ENCODE measurements at regions not wholly inside any gene's neighbourhood (a gene's known extent, or its start where the extent isn't known, plus 50 kb on each side); places are given as distances from the start of the nearest gene placed in this dataset.

GRCh38 chr1:201678264-201679101, 139.6 kb downstream of the NAV1 start:
- DNase-seq (ENCODE audit: low read depth), result no peak
- H3K4me3 ChIP-seq (ENCODE audit: low read depth, low read length), result no peak overlapping the region
- TF ChIP-seq MYC (IDR thresholded peaks at IDR 0.05; ENCODE audit: low read depth, low read length) (no peak), MAX (IDR thresholded peaks at IDR 0.05; ENCODE audit: low read depth, low read length) (no peak), POLR2A (IDR thresholded peaks at IDR 0.05; ENCODE audit: extremely low read depth, insufficient read length) (no peak)
- TF ChIP-seq, protein P1, sequence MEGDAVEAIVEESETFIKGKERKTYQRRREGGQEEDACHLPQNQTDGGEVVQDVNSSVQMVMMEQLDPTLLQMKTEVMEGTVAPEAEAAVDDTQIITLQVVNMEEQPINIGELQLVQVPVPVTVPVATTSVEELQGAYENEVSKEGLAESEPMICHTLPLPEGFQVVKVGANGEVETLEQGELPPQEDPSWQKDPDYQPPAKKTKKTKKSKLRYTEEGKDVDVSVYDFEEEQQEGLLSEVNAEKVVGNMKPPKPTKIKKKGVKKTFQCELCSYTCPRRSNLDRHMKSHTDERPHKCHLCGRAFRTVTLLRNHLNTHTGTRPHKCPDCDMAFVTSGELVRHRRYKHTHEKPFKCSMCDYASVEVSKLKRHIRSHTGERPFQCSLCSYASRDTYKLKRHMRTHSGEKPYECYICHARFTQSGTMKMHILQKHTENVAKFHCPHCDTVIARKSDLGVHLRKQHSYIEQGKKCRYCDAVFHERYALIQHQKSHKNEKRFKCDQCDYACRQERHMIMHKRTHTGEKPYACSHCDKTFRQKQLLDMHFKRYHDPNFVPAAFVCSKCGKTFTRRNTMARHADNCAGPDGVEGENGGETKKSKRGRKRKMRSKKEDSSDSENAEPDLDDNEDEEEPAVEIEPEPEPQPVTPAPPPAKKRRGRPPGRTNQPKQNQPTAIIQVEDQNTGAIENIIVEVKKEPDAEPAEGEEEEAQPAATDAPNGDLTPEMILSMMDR (IDR thresholded peaks at IDR 0.05; ENCODE audit: low read depth, low read length), result no peak

- no peak overlapping the region for H3K4me3 ChIP-seq (ENCODE audit: low read depth, low read length)
- TF ChIP-seq MAX (IDR thresholded peaks at IDR 0.05; ENCODE audit: low read depth, low read length) (no peak), POLR2A (IDR thresholded peaks at IDR 0.05; ENCODE audit: extremely low read depth, insufficient read length) (no peak), MYC (IDR thresholded peaks at IDR 0.05; ENCODE audit: low read depth, low read length) (no peak)
- TF ChIP-seq, protein P1 (IDR thresholded peaks at IDR 0.05; ENCODE audit: low read depth, low read length), result no peak
- DNase-seq (ENCODE audit: low read depth), result no peak
Observed at GRCh38 chr1:201681375-201681774, 142.4 kb downstream of the NAV1 start.

DNA sequence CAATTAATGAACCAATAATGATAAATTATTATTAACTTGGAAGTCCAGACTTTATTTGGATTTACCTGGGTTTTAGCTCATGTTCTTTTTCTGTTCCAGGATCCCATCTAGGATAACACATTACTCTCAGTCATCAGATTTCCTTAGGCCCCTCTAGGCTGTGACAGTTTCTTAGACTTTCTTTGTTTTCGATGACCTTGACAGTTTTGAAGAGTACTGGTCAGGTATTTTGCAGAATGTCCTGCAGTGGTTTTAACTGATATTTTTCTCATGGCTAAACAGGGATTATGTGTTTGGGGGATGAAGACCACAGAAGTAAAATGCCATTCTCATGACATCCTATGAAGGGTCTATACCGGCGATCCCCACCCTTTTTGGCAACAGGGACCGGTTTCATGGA, 144.0 kb downstream of the NAV1 start:
- H3K4me3 ChIP-seq (ENCODE audit: low read depth, low read length), result no peak overlapping the region
- no peak for DNase-seq (ENCODE audit: low read depth)
- TF ChIP-seq POLR2A (IDR thresholded peaks at IDR 0.05; ENCODE audit: extremely low read depth, insufficient read length), result no peak
- TF ChIP-seq MYC (IDR thresholded peaks at IDR 0.05; ENCODE audit: low read depth, low read length), result no peak
- no peak for TF ChIP-seq MAX (IDR thresholded peaks at IDR 0.05; ENCODE audit: low read depth, low read length)
- TF ChIP-seq, protein P1 (IDR thresholded peaks at IDR 0.05; ENCODE audit: low read depth, low read length), result no peak

DNA sequence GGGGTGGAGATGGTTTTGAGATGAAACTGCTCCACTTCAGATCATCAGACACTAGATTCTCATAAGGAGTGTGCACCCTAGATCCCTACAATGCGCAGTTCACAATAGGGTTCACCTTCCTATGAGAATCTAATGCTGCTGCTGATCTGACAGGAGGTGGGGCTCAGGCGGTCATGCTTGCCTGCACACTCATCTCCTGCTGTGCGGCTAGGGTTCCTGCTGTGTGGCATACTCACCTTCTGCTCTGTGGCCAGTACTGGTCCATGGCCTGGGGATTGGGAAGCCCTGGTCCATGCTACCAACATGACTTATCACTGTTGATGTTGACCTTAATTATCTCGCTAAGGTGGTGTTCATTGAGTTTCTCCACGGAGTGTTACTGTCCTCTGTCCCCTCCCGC, 144.5 kb downstream of the NAV1 start:
- no peak for DNase-seq (ENCODE audit: low read depth)
- no peak overlapping the region for H3K4me3 ChIP-seq (ENCODE audit: low read depth, low read length)
- no peak for TF ChIP-seq MYC (IDR thresholded peaks at IDR 0.05; ENCODE audit: low read depth, low read length)
- TF ChIP-seq POLR2A (IDR thresholded peaks at IDR 0.05; ENCODE audit: extremely low read depth, insufficient read length), result no peak
- TF ChIP-seq, protein P1 (IDR thresholded peaks at IDR 0.05; ENCODE audit: low read depth, low read length), result no peak
- no peak for TF ChIP-seq MAX (IDR thresholded peaks at IDR 0.05; ENCODE audit: low read depth, low read length)

- H3K4me3 ChIP-seq (ENCODE audit: low read depth, low read length), result no peak overlapping the region
- TF ChIP-seq MAX (IDR thresholded peaks at IDR 0.05; ENCODE audit: low read depth, low read length) (no peak), MYC (IDR thresholded peaks at IDR 0.05; ENCODE audit: low read depth, low read length) (no peak), POLR2A (IDR thresholded peaks at IDR 0.05; ENCODE audit: extremely low read depth, insufficient read length) (no peak)
- TF ChIP-seq, protein P1 (IDR thresholded peaks at IDR 0.05; ENCODE audit: low read depth, low read length), result no peak
- no peak for DNase-seq (ENCODE audit: low read depth)
Observed at GRCh38 chr1:201685485-201685884, 143.5 kb upstream of the IPO9 start.

Measured in NB4 (cell line).